AG04450 (cell line): ENCODE measurements at regions not wholly inside any gene's neighbourhood (a gene's known extent, or its start where the extent isn't known, plus 50 kb on each side); places are given as distances from the start of the nearest gene placed in this dataset.

Experiments used
- CTCF ChIA-PET: fragments of 300-600, 350-600 bp; formaldehyde crosslinking; extraction: SDS; loops from one replicate; lab custom pipeline; 2022; ENCODE audit warnings: antibody characterized with exemption, inconsistent platforms; lab: Charles Lee
- POLR2A ChIA-PET: fragments of 350-600 bp; formaldehyde crosslinking; extraction: SDS; loops from one replicate; lab custom pipeline; 2021; ENCODE audit warnings: antibody characterized with exemption, inconsistent platforms; lab: Yijun Ruan, JAX
- DNase-seq: peaks from one replicate; pipeline ENCODE4 v3.0.0-alpha.2; 2011; ENCODE audit warnings: low read depth, low spot score
- H3K27ac ChIP-seq: one replicate; pipeline ENCODE4 v1.5.1; 2012; ENCODE audit warnings: low read depth, low read length, control low read depth
- H3K27me3 ChIP-seq: one replicate; pipeline ENCODE4 v1.6.0; 2012; ENCODE audit warnings: low read length; ENCODE audit not compliant: control insufficient read depth, insufficient read depth
- H3K4me3 ChIP-seq: 2 replicates; pipeline ENCODE4 v1.5.1; 2011; ENCODE audit warnings: mild to moderate bottlenecking, low read depth, low read length, control low read depth
- H3K9me3 ChIP-seq: 2 replicates; pipeline ENCODE4 v1.5.1; 2012; ENCODE audit warnings: low read length; ENCODE audit not compliant: control insufficient read depth, insufficient read depth
- CTCF ChIP-seq: IDR thresholded peaks from 2 replicates; pipeline ENCODE4 v1.5.1; 2011; ENCODE audit warnings: low read depth, low read length, control low read depth, inconsistent platforms

GRCh38 chr4:29259556-29259955, 1460.6 kb upstream of the PCDH7 start:
- no peaks in the 10 kb centered on the region for H3K9me3 ChIP-seq
- TF ChIP-seq CTCF: no peak
- H3K27ac ChIP-seq: no peak overlapping the region
- H3K27me3 ChIP-seq: no peaks in the 10 kb centered on the region
- ChIA-PET CTCF (no interaction called here), POLR2A (no interaction called here)
- DNase-seq: no peak
- H3K4me3 ChIP-seq: no peak overlapping the region

GRCh38 chr4:29262986-29263385, 1457.2 kb upstream of the PCDH7 start:
- TF ChIP-seq CTCF: no peak
- peak; percentile 11 for DNase-seq
- no peak overlapping the region for H3K27ac ChIP-seq
- no peaks in the 10 kb centered on the region for H3K27me3 ChIP-seq
- no peaks in the 10 kb centered on the region for H3K9me3 ChIP-seq
- CTCF ChIA-PET: no interaction called here
- POLR2A ChIA-PET: no interaction called here
- H3K4me3 ChIP-seq: no peak overlapping the region

- DNase-seq: no peak
- Histone ChIP-seq H3K4me3 (no peak overlapping the region), H3K27ac (no peak overlapping the region), H3K9me3 (no peaks in the 10 kb centered on the region), H3K27me3 (no peaks in the 10 kb centered on the region)
- ChIA-PET CTCF (interaction anchor here (0.7 kb wide), 1 partner anchor 1672 kb away, joined by 3 read pairs; no protein-coding TSS in a partner anchor), POLR2A (no interaction called here)
- no peak for TF ChIP-seq CTCF
These were observed 1444.0 kb upstream of the PCDH7 start for GRCh38 chr4:29276150-29276549.

GRCh38 chr4:29277381-29277780, 1442.8 kb upstream of the PCDH7 start:
- Histone ChIP-seq H3K4me3 (no peak overlapping the region), H3K27me3 (no peaks in the 10 kb centered on the region), H3K27ac (no peak overlapping the region), H3K9me3 (no peaks in the 10 kb centered on the region)
- ChIA-PET POLR2A (no interaction called here), CTCF (no interaction called here)
- no peak for DNase-seq
- no peak for TF ChIP-seq CTCF

GRCh38 chr4:29278585-29278984, 1441.6 kb upstream of the PCDH7 start:
- peak; percentile 39 for DNase-seq
- Histone ChIP-seq H3K27me3 (no peaks in the 10 kb centered on the region), H3K9me3 (no peaks in the 10 kb centered on the region), H3K4me3 (no peak overlapping the region), H3K27ac (peak overlapping the region; percentile 21)
- ChIA-PET CTCF (no interaction called here), POLR2A (no interaction called here)
- no peak for TF ChIP-seq CTCF
